KMS-11 (cell line): ENCODE measurements at regions not wholly inside any gene's neighbourhood (a gene's known extent, or its start where the extent isn't known, plus 50 kb on each side); places are given as distances from the start of the nearest gene placed in this dataset.

Experiments
- H2AFZ ChIP-seq: fragments of 200-600 bp; sonication (generic); 2 replicates; pipeline ENCODE4 v1.6.1; 2016; ENCODE audit warnings: antibody characterized with exemption, mixed run types, low read depth
- H3K27ac ChIP-seq: fragments of 200-600 bp; sonication (generic); 2 replicates; pipeline ENCODE4 v1.6.1; 2016; ENCODE audit warnings: mild to moderate bottlenecking, mixed run types
- H3K27me3 ChIP-seq: fragments of 200-600 bp; sonication (generic); 2 replicates; pipeline ENCODE4 v1.6.1; 2017; ENCODE audit warnings: mild to moderate bottlenecking, low read depth, mixed run types, moderate library complexity; ENCODE audit not compliant: insufficient read depth
- H3K36me3 ChIP-seq: fragments of 200-600 bp; sonication (generic); 2 replicates; pipeline ENCODE4 v1.6.1; 2017; ENCODE audit warnings: mild to moderate bottlenecking, mixed run types; ENCODE audit not compliant: insufficient read depth
- H3K4me1 ChIP-seq: fragments of 200-600 bp; sonication (generic); 2 replicates; pipeline ENCODE4 v1.6.1; 2016; ENCODE audit warnings: mild to moderate bottlenecking, low read depth, mixed run types; ENCODE audit not compliant: poor library complexity, severe bottlenecking
- H3K4me2 ChIP-seq: fragments of 200-600 bp; sonication (generic); 2 replicates; pipeline ENCODE4 v1.7.0; 2016; ENCODE audit warnings: mild to moderate bottlenecking, mixed run types
- H3K4me3 ChIP-seq: fragments of 200-600 bp; sonication (generic); IDR thresholded peaks from 2 replicates; pipeline ENCODE4 v1.6.1; 2017; ENCODE audit warnings: low read depth, low read length, mixed read lengths; ENCODE audit not compliant: insufficient read depth
- H3K79me2 ChIP-seq: fragments of 200-600 bp; sonication (generic); 2 replicates; pipeline ENCODE4 v1.6.1; 2016; ENCODE audit warnings: low read depth, mixed run types; ENCODE audit not compliant: insufficient read depth
- H3K9ac ChIP-seq: fragments of 200-600 bp; sonication (generic); 2 replicates; pipeline ENCODE4 v1.6.1; 2016; ENCODE audit warnings: mild to moderate bottlenecking, mixed run types
- H4K20me1 ChIP-seq: fragments of 200-600 bp; sonication (generic); 2 replicates; pipeline ENCODE4 v1.6.1; 2016; ENCODE audit warnings: mild to moderate bottlenecking, mixed run types; ENCODE audit not compliant: insufficient read depth
- TF ChIP-seq, protein P1 (sequence below): fragments of 200-600 bp; sonication (generic); conservative IDR thresholded peaks from 2 replicates; pipeline ENCODE4 v1.6.1; 2017; ENCODE audit warnings: low read depth, mild to moderate bottlenecking, antibody characterized with exemption, low read length, moderate library complexity, mixed read lengths

DNA sequence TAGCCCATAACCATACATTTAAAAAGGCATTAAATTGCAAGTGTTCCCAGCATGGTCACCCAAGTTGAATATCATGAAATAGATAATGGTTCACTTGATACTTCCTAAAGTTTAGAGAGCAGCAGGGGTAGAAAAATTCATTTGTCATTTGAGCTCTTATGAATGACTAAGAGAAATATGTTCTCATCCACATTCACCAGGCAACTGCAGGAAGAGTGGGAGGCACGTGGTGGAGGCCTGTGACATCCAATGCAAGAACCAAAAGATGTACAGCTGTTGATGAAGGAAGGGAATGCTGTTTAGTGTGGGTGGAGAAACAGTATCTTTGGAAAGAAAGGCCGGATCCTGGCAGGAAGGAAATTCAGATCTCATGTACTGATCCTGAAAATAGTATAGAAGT is 473.1 kb downstream of the ADGRL2 start:
- Histone ChIP-seq H3K27ac (no peak overlapping the region), H3K36me3 (no peaks in the 10 kb centered on the region), H4K20me1 (no peaks in the 10 kb centered on the region), H3K4me3 (no peak overlapping the region), H3K9ac (no peak overlapping the region), H2AFZ (no peak overlapping the region), H3K27me3 (no peaks in the 10 kb centered on the region), H3K4me2 (no peak overlapping the region), H3K79me2 (no peaks in the 10 kb centered on the region), H3K4me1 (no peaks in the 10 kb centered on the region)
- TF ChIP-seq, protein P1, sequence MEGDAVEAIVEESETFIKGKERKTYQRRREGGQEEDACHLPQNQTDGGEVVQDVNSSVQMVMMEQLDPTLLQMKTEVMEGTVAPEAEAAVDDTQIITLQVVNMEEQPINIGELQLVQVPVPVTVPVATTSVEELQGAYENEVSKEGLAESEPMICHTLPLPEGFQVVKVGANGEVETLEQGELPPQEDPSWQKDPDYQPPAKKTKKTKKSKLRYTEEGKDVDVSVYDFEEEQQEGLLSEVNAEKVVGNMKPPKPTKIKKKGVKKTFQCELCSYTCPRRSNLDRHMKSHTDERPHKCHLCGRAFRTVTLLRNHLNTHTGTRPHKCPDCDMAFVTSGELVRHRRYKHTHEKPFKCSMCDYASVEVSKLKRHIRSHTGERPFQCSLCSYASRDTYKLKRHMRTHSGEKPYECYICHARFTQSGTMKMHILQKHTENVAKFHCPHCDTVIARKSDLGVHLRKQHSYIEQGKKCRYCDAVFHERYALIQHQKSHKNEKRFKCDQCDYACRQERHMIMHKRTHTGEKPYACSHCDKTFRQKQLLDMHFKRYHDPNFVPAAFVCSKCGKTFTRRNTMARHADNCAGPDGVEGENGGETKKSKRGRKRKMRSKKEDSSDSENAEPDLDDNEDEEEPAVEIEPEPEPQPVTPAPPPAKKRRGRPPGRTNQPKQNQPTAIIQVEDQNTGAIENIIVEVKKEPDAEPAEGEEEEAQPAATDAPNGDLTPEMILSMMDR: no peak

DNA sequence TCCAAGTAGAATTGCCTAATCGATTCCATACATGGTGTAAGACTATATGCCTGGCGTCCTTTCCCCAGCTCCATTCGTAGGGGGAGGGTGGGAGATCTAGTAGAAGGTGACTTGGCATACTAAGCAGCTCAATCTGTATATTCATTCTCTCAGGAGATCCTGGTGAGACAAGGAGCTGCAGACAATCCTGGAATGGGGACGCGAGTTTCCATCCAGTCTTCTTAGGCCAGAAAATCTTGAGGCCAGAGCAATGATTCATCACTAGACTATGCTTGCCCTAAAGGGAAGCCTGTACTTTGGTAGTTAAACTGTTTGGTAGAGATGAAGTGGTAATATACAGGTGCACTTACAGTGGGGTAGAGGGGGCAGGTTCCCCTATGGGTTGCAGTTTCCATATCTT is 468.7 kb downstream of the ADGRL2 start:
- TF ChIP-seq, protein P1: no peak
- H3K4me2 ChIP-seq: no peak overlapping the region
- H2AFZ ChIP-seq: no peak overlapping the region
- H3K36me3 ChIP-seq: no peaks in the 10 kb centered on the region
- H3K4me1 ChIP-seq: no peaks in the 10 kb centered on the region
- no peak overlapping the region for H3K9ac ChIP-seq
- H3K27ac ChIP-seq: no peak overlapping the region
- no peaks in the 10 kb centered on the region for H4K20me1 ChIP-seq
- H3K27me3 ChIP-seq: no peaks in the 10 kb centered on the region
- no peaks in the 10 kb centered on the region for H3K79me2 ChIP-seq
- no peak overlapping the region for H3K4me3 ChIP-seq

DNA sequence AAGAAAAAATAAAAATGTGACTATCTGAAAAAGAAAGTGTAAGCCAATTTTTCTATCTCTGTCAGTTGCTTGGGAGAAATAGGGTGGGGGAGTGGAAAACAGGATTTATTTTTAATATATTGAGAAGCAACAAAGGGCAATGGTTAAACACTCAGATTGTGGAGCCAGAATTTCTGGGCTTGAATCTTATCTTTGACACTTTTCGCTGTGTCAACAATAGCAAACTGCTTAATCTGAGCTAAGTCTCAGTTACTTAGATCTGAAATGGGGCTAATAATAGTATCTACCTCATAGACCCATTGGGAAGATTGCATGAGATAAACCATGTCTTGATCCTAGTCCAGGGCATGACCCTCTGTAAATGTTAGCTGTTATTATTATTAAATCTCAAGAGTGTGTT is 468.1 kb downstream of the ADGRL2 start:
- no peak overlapping the region for H3K9ac ChIP-seq
- no peaks in the 10 kb centered on the region for H3K79me2 ChIP-seq
- no peaks in the 10 kb centered on the region for H3K36me3 ChIP-seq
- no peak overlapping the region for H3K4me3 ChIP-seq
- no peak overlapping the region for H3K27ac ChIP-seq
- TF ChIP-seq, protein P1: no peak
- H4K20me1 ChIP-seq: no peaks in the 10 kb centered on the region
- no peaks in the 10 kb centered on the region for H3K27me3 ChIP-seq
- H3K4me2 ChIP-seq: no peak overlapping the region
- H3K4me1 ChIP-seq: no peaks in the 10 kb centered on the region
- no peak overlapping the region for H2AFZ ChIP-seq

DNA sequence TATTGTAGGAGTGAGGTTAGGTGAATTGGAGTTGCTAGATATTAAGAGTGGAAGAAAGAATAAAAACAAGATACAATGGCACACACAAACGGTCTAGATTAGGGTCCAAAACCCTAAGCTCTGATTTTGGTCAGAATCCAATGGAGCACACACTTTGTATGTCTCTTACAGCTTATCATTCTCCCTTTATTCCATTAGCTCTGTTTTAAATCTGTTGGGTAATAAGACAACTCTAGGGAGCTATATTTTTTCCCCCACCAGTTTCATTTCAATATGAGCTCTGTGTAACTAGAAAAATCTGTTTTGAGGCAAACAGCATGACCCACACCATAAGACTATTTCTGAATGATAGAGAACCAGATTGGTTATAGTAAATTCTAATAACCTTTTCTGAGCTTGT is 465.6 kb downstream of the ADGRL2 start:
- Histone ChIP-seq H4K20me1 (no peaks in the 10 kb centered on the region), H3K27ac (no peak overlapping the region), H3K9ac (no peak overlapping the region), H3K4me1 (no peaks in the 10 kb centered on the region), H3K27me3 (no peaks in the 10 kb centered on the region), H2AFZ (no peak overlapping the region), H3K79me2 (no peaks in the 10 kb centered on the region), H3K4me2 (no peak overlapping the region), H3K36me3 (no peaks in the 10 kb centered on the region), H3K4me3 (no peak overlapping the region)
- TF ChIP-seq, protein P1: no peak

DNA sequence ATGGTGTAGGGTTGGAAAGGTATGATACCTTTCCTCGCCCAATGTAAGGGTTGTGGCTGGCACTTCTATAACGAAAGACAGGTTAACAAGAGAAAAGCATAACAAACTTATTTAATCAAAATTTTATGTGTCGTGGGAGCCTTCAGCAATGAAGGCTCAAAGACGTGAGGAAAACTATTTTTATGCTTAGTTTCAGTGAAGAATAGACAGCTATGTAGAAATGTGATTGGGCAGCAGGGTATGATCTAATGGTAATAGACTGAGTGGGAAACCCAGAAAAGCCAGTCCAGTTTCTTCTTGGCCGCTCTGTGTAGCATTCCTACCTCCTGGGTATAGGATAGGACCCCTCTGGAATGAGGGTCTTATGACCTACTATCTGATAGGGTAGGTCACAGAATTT is 464.7 kb downstream of the ADGRL2 start:
- no peaks in the 10 kb centered on the region for H3K36me3 ChIP-seq
- TF ChIP-seq, protein P1: no peak

More for the DNA sequence above, 464.7 kb downstream of the ADGRL2 start:
- no peak overlapping the region for H3K4me3 ChIP-seq
- H3K4me1 ChIP-seq: no peaks in the 10 kb centered on the region
- H3K27me3 ChIP-seq: no peaks in the 10 kb centered on the region
- no peak overlapping the region for H3K9ac ChIP-seq
- no peaks in the 10 kb centered on the region for H4K20me1 ChIP-seq
- H3K4me2 ChIP-seq: no peak overlapping the region
- no peak overlapping the region for H3K27ac ChIP-seq
- no peak overlapping the region for H2AFZ ChIP-seq
- H3K79me2 ChIP-seq: no peaks in the 10 kb centered on the region
